ENCODE measurements at regions not wholly inside any gene's neighbourhood (a gene's known extent, or its start where the extent isn't known, plus 50 kb on each side); places are given as distances from the start of the nearest gene placed in this dataset.
"Not testable (repeated sequence)": the region's sequence is repeated elsewhere in the genome, so short reads cannot be mapped to it uniquely, and the experiment has no call there.

GRCh38 chr1:188117436-188117835 lies 1288.7 kb downstream of the PLA2G4A start:
- no peak for DNase-seq

GRCh38 chr1:188122646-188123045 lies 1293.9 kb downstream of the PLA2G4A start:
- no peak for DNase-seq

GRCh38 chr1:188127507-188127906 lies 1298.8 kb downstream of the PLA2G4A start:
- no peak for DNase-seq

GRCh38 chr1:188128761-188129160 lies 1300.0 kb downstream of the PLA2G4A start:
- DNase-seq = no peak

- DNase-seq = no peak
Measured at GRCh38 chr1:188129856-188130838, 1301.4 kb downstream of the PLA2G4A start.

- DNase-seq = no peak
Measured at GRCh38 chr1:188137221-188137620, 1308.5 kb downstream of the PLA2G4A start.

GRCh38 chr1:188140958-188141357 lies 1312.2 kb downstream of the PLA2G4A start:
- DNase-seq = no peak

- DNase-seq = no peak
Measured at GRCh38 chr1:188154196-188154595, 1325.4 kb downstream of the PLA2G4A start.

GRCh38 chr1:188154761-188155160 lies 1326.0 kb downstream of the PLA2G4A start:
- DNase-seq = no peak

GRCh38 chr1:188155261-188155660 lies 1326.5 kb downstream of the PLA2G4A start:
- no peak for DNase-seq

GRCh38 chr1:188164459-188164858 lies 1335.7 kb downstream of the PLA2G4A start:
- no peak for DNase-seq

GRCh38 chr1:188166654-188167053 lies 1337.9 kb downstream of the PLA2G4A start:
- no peak for DNase-seq

GRCh38 chr1:188169971-188170370 lies 1341.2 kb downstream of the PLA2G4A start:
- DNase-seq = no peak

- no peak for DNase-seq
Measured at GRCh38 chr1:188170411-188170810, 1341.7 kb downstream of the PLA2G4A start.

GRCh38 chr1:188170935-188171334 lies 1342.2 kb downstream of the PLA2G4A start:
- no peak for DNase-seq

GRCh38 chr1:188182063-188182462 lies 1353.3 kb downstream of the PLA2G4A start:
- DNase-seq = not testable (repeated sequence)

GRCh38 chr1:188188317-188188716 lies 1359.6 kb downstream of the PLA2G4A start:
- DNase-seq = no peak

- no peak for DNase-seq
Measured at GRCh38 chr1:188194916-188195315, 1366.2 kb downstream of the PLA2G4A start.

GRCh38 chr1:188218289-188218688 lies 1389.5 kb downstream of the PLA2G4A start:
- DNase-seq = no peak

- DNase-seq = no peak
Measured at GRCh38 chr1:188220051-188220450, 1391.3 kb downstream of the PLA2G4A start.

GRCh38 chr1:188224263-188224662 lies 1395.5 kb downstream of the PLA2G4A start:
- DNase-seq = no peak

GRCh38 chr1:188225975-188226374 lies 1397.2 kb downstream of the PLA2G4A start:
- DNase-seq = no peak

GRCh38 chr1:188228623-188229022 lies 1399.9 kb downstream of the PLA2G4A start:
- DNase-seq = no peak

- no peak for DNase-seq
Measured at GRCh38 chr1:188237573-188238348, 1409.0 kb downstream of the PLA2G4A start.
